Trophoblast cell (in vitro differentiated cells and primary cell): ENCODE measurements at regions not wholly inside any gene's neighbourhood (a gene's known extent, or its start where the extent isn't known, plus 50 kb on each side); places are given as distances from the start of the nearest gene placed in this dataset.
A peak's percentile ranks its signal among the peaks of the same experiment; 100 is the strongest.

ENCODE experiments used
- DNase-seq, 2 donors: peaks; one replicate each; pipeline ENCODE4 v3.0.0-alpha.2; 2016
- H2AFZ ChIP-seq: 2 replicates; pipeline ENCODE4 v1.6.1; 2013; ENCODE audit warnings: low read length, moderate library complexity, mild to moderate bottlenecking; ENCODE audit not compliant: insufficient read depth, poor library complexity
- H2AK5ac ChIP-seq: 2 replicates; pipeline ENCODE4 v1.6.1; 2013; ENCODE audit warnings: mild to moderate bottlenecking, low read length
- H2BK120ac ChIP-seq: 2 replicates; pipeline ENCODE4 v1.6.1; 2013; ENCODE audit warnings: low read length, mild to moderate bottlenecking, moderate library complexity; ENCODE audit not compliant: insufficient read depth, poor library complexity
- H2BK12ac ChIP-seq: 2 replicates; pipeline ENCODE4 v1.6.1; 2013; ENCODE audit warnings: mild to moderate bottlenecking, low read length, moderate library complexity
- H2BK5ac ChIP-seq: 2 replicates; pipeline ENCODE4 v1.6.1; 2013; ENCODE audit warnings: low read length, low read depth, moderate library complexity, mild to moderate bottlenecking; ENCODE audit not compliant: poor library complexity
- H3K14ac ChIP-seq: 2 replicates; pipeline ENCODE4 v1.6.1; 2013; ENCODE audit warnings: mild to moderate bottlenecking, low read length
- H3K18ac ChIP-seq: 2 replicates; pipeline ENCODE4 v1.6.1; 2013; ENCODE audit warnings: mild to moderate bottlenecking, low read length
- H3K23ac ChIP-seq: 2 replicates; pipeline ENCODE4 v1.6.1; 2013; ENCODE audit warnings: low read length
- H3K27ac ChIP-seq: 2 replicates; pipeline ENCODE4 v1.5.1; 2013; ENCODE audit warnings: low read depth, mild to moderate bottlenecking, inconsistent platforms, low read length, moderate library complexity
- H3K27me3 ChIP-seq: 2 replicates; pipeline ENCODE4 v1.6.1; 2013; ENCODE audit warnings: inconsistent platforms, mild to moderate bottlenecking, low read length, moderate library complexity; ENCODE audit not compliant: insufficient read depth
- H3K36me3 ChIP-seq, 2 experiments: 1 replicate in 1 of 2; 2 replicates in 1 of 2; pipeline ENCODE4 v1.6.1; 2013; ENCODE audit warnings: low read length in 2 of 2, mild to moderate bottlenecking in 2 of 2, moderate library complexity in 1 of 2; ENCODE audit not compliant: insufficient read depth in 2 of 2, control insufficient read depth in 1 of 2
- H3K4ac ChIP-seq: 2 replicates; pipeline ENCODE4 v1.6.1; 2013; ENCODE audit warnings: low read depth, mild to moderate bottlenecking, low read length, moderate library complexity
- H3K4me1 ChIP-seq, 2 experiments: 1 replicate in 1 of 2; 2 replicates in 1 of 2; pipeline ENCODE4 v1.6.1; 2013; ENCODE audit warnings: low read length in 2 of 2, mild to moderate bottlenecking in 2 of 2, moderate library complexity in 1 of 2; ENCODE audit not compliant: insufficient read depth in 2 of 2, control insufficient read depth in 1 of 2
- H3K4me2 ChIP-seq: 2 replicates; pipeline ENCODE4 v1.6.1; 2013; ENCODE audit warnings: inconsistent platforms, mild to moderate bottlenecking, low read length, moderate library complexity
- H3K4me3 ChIP-seq: 2 replicates; pipeline ENCODE4 v1.5.1; 2013; ENCODE audit warnings: mild to moderate bottlenecking, low read depth, low read length, inconsistent platforms
- H3K79me1 ChIP-seq: one replicate; pipeline ENCODE4 v1.6.1; 2013; ENCODE audit warnings: low read length
- H3K79me2 ChIP-seq: 2 replicates; pipeline ENCODE4 v1.6.1; 2013; ENCODE audit warnings: low read length, mild to moderate bottlenecking; ENCODE audit not compliant: control insufficient read depth, insufficient read depth, poor library complexity
- H3K9ac ChIP-seq: 2 replicates; pipeline ENCODE4 v1.6.1; 2013; ENCODE audit warnings: mild to moderate bottlenecking, low read length
- H3K9me3 ChIP-seq: 2 replicates; pipeline ENCODE4 v1.6.1; 2013; ENCODE audit warnings: low read depth, mild to moderate bottlenecking, control low read depth, inconsistent platforms, low read length; ENCODE audit not compliant: insufficient read depth
- H4K12ac ChIP-seq: 2 replicates; pipeline ENCODE4 v1.6.1; 2013; ENCODE audit warnings: low read depth, mild to moderate bottlenecking, low read length, moderate library complexity
- H4K8ac ChIP-seq: 2 replicates; pipeline ENCODE4 v1.6.1; 2013; ENCODE audit warnings: low read depth, mild to moderate bottlenecking, low read length, moderate library complexity
- H4K91ac ChIP-seq: one replicate; pipeline ENCODE4 v1.6.1; 2013; ENCODE audit warnings: low read depth, mild to moderate bottlenecking, low read length, moderate library complexity
- WGBS: extraction: QIAGEN DNeasy Blood & Tissue Kit; methylation state at CpG from one replicate; pipeline ENCODE4 v1.1.7; 2013; ENCODE audit warnings: missing lambda C conversion rate; ENCODE audit not compliant: insufficient read length, insufficient coverage; ENCODE audit errors: extremely low coverage; 5-methylcytosine and 5-hydroxymethylcytosine counted together

DNA sequence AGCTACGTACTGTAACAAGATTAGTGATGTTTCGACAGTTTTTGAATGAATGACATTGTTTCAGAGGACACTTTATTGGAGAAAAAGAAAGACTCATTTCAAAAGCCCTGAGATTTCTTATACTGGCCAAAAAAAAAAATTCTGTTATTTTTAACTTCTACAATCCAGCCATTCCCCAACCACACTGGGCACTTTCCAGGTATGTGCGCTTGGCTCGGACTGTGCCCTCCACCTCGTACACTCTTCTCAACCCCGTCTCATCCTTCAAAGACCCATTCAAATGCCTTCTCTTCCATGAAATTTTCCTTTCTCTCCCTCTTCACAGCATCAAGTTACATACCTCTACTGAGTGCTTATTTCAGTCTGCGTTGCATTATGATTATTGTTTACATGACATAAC lies 328.5 kb upstream of the SOX2 start:
- H3K18ac ChIP-seq = no peak overlapping the region

DNA sequence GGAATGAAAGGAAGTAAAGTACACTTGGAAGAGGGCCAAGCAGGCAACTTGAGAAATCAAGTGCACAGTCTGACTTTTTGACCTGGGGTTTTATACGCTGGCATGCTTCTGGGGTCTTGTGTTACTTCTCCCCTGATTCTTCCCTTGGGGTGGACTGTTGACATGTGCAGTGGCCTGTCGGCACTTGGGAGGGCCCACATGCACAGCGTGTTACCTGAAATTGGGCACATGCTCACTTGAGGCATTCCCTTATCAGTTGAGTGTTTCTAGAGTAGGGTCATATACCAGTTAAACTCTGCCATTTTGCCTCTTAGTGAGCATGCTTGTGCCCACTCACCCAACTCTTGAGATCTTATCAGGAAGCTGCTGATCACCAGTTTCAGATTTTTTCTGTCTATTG lies 329.1 kb upstream of the SOX2 start:
- H3K4ac ChIP-seq = no peak overlapping the region
- no CpG with 5 or more reads among the region's 3 CpGs for WGBS
- DNase-seq = no peak

More for the DNA sequence above, 328.5 kb upstream of the SOX2 start:
- no peak for DNase-seq
- Histone ChIP-seq H3K4ac (no peak overlapping the region), H3K23ac (no peak overlapping the region), H4K91ac (no peak overlapping the region), H3K4me2 (no peak overlapping the region), H2AK5ac (no peak overlapping the region), H3K9ac (no peak overlapping the region), H3K9me3 (no peaks in the 10 kb centered on the region), H4K12ac (no peak overlapping the region), H3K4me1 (no peaks in the 10 kb centered on the region), H2AFZ (no peak overlapping the region), H3K79me2 (no peaks in the 10 kb centered on the region), H3K27me3 (no peaks in the 10 kb centered on the region), H3K36me3 (no peaks in the 10 kb centered on the region), H4K8ac (no peak overlapping the region), H2BK12ac (no peak overlapping the region), H2BK5ac (no peak overlapping the region), H3K14ac (no peak overlapping the region), H2BK120ac (no peak overlapping the region), H3K4me3 (no peak overlapping the region), H3K27ac (no peak overlapping the region), H3K79me1 (no peaks in the 10 kb centered on the region)
- 100% methylated on average over 1 of the region's 7 CpGs for WGBS

DNA sequence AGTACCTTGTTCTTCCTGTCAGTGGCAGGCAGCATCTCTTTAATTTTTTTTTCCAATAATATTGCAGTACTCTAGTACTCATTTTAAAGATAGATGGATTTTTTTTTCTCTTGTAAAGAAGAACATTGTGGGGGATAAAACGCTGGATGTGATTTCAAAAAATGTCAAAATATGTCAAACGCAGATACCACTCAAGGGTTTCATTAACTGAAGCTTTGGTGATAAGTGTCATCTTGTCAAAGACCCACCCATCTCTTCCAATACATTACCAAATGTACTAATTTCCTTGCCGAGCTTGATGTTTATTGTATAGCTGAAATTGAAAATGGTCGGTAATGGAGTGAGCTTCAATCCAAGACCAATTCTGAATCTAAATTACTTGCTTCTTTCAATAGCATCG lies 332.4 kb upstream of the SOX2 start:
- H2AFZ ChIP-seq = no peak overlapping the region
- no CpG with 5 or more reads among the region's 5 CpGs for WGBS
- no peak overlapping the region for H3K4me2 ChIP-seq
- H3K9me3 ChIP-seq = no peaks in the 10 kb centered on the region
- no peak overlapping the region for H3K4ac ChIP-seq
- H2BK5ac ChIP-seq = no peak overlapping the region
- H3K27ac ChIP-seq = no peak overlapping the region
- H3K23ac ChIP-seq = no peak overlapping the region
- H3K14ac ChIP-seq = no peak overlapping the region
- no peak overlapping the region for H4K8ac ChIP-seq
- H3K36me3 ChIP-seq = no peaks in the 10 kb centered on the region
- H2BK12ac ChIP-seq = no peak overlapping the region
- no peak overlapping the region for H3K4me3 ChIP-seq
- no peaks in the 10 kb centered on the region for H3K27me3 ChIP-seq
- H3K79me1 ChIP-seq = no peaks in the 10 kb centered on the region
- H4K91ac ChIP-seq = no peak overlapping the region
- DNase-seq = no peak
- H3K18ac ChIP-seq = no peak overlapping the region
- H2AK5ac ChIP-seq = no peak overlapping the region
- no peak overlapping the region for H4K12ac ChIP-seq
- no peak overlapping the region for H3K9ac ChIP-seq
- H3K79me2 ChIP-seq = no peaks in the 10 kb centered on the region
- no peak overlapping the region for H2BK120ac ChIP-seq
- H3K4me1 ChIP-seq = no peaks in the 10 kb centered on the region

More for the DNA sequence above, 329.1 kb upstream of the SOX2 start:
- H3K4me1 ChIP-seq = no peaks in the 10 kb centered on the region
- no peak overlapping the region for H2AFZ ChIP-seq
- H4K12ac ChIP-seq = no peak overlapping the region
- H2BK5ac ChIP-seq = no peak overlapping the region
- no peak overlapping the region for H3K18ac ChIP-seq
- H3K4me2 ChIP-seq = no peak overlapping the region
- H4K8ac ChIP-seq = no peak overlapping the region
- no peaks in the 10 kb centered on the region for H3K27me3 ChIP-seq
- H2BK120ac ChIP-seq = no peak overlapping the region
- no peak overlapping the region for H3K9ac ChIP-seq
- H3K9me3 ChIP-seq = no peaks in the 10 kb centered on the region
- no peak overlapping the region for H2BK12ac ChIP-seq
- no peak overlapping the region for H3K23ac ChIP-seq
- H3K27ac ChIP-seq = no peak overlapping the region
- no peaks in the 10 kb centered on the region for H3K79me2 ChIP-seq
- H2AK5ac ChIP-seq = no peak overlapping the region
- no peak overlapping the region for H3K4me3 ChIP-seq
- H3K79me1 ChIP-seq = no peaks in the 10 kb centered on the region
- no peaks in the 10 kb centered on the region for H3K36me3 ChIP-seq
- H4K91ac ChIP-seq = no peak overlapping the region
- H3K14ac ChIP-seq = no peak overlapping the region

DNA sequence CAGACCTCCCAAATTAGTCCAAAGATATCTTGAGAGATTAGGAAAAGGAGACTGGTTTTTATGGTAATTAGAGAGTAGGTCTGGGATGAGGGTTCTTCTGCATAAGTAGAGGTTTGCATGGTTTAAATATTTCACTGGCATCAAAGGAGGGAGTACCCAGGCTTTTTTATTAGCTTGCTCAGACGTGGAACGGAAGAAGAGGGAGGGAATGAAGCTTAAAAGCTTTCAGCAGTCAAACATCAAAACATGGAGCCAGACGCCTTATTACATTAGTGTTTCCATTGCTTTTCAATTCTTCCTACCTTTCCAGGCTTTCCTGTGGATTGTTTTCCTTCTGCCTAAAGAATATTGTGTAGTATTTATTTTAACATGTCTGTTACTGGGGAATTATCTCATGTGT lies 342.1 kb upstream of the SOX2 start:
- H3K27ac ChIP-seq = peak overlapping the region; percentile 52
- H3K18ac ChIP-seq = no peak overlapping the region
- H3K23ac ChIP-seq = no peak overlapping the region
- H3K14ac ChIP-seq = no peak overlapping the region
- no CpG with 5 or more reads among the region's 3 CpGs for WGBS
- no peak overlapping the region for H4K91ac ChIP-seq
- H2AFZ ChIP-seq = no peak overlapping the region
- H3K79me1 ChIP-seq = no peaks in the 10 kb centered on the region
- no peak overlapping the region for H3K4me2 ChIP-seq
- H2BK12ac ChIP-seq = no peak overlapping the region
- no peak overlapping the region for H3K9ac ChIP-seq
- H3K36me3 ChIP-seq = no peaks in the 10 kb centered on the region
- H2AK5ac ChIP-seq = no peak overlapping the region
- no peak overlapping the region for H3K4ac ChIP-seq
- no peaks in the 10 kb centered on the region for H3K9me3 ChIP-seq
- H4K8ac ChIP-seq = no peak overlapping the region
- H3K79me2 ChIP-seq = no peaks in the 10 kb centered on the region
- no peaks in the 10 kb centered on the region for H3K27me3 ChIP-seq
- no peak for DNase-seq
- no peak overlapping the region for H3K4me3 ChIP-seq
- H2BK120ac ChIP-seq = no peak overlapping the region
- H4K12ac ChIP-seq = no peak overlapping the region
- H3K4me1 ChIP-seq = no peaks in the 10 kb centered on the region
- H2BK5ac ChIP-seq = no peak overlapping the region
